Central memory CD8-positive, alpha-beta T cell (primary cell): ENCODE measurements at regions not wholly inside any gene's neighbourhood (a gene's known extent, or its start where the extent isn't known, plus 50 kb on each side); places are given as distances from the start of the nearest gene placed in this dataset.
"Not testable (repeated sequence)": the region's sequence is repeated elsewhere in the genome, so short reads cannot be mapped to it uniquely, and the experiment has no call there.

Experiments
- ATAC-seq: fragments of 150-1000 bp; cut with Tn5 transposase; replicated peaks from 2 replicates; pipeline ENCODE4 v1.10.0; 2022; ENCODE audit warnings: mild to moderate bottlenecking, moderate FRiP score, moderate number of reproducible peaks; ENCODE audit not compliant: poor library complexity, severe bottlenecking; ENCODE audit errors: extremely low read depth
- DNase-seq, 2 donors: peaks; one replicate each; pipeline ENCODE4 v3.0.0; 2021; ENCODE audit warnings: low spot score in 2 of 2
- H3K27ac Mint-ChIP-seq: one replicate; pipeline ENCODE4 v1.8.0; 2022; ENCODE audit warnings: low read depth, mild to moderate bottlenecking, moderate library complexity, mixed read lengths
- H3K27me3 Mint-ChIP-seq: one replicate; pipeline ENCODE4 v1.8.0; 2022; ENCODE audit warnings: mixed read lengths
- H3K36me3 Mint-ChIP-seq: one replicate; pipeline ENCODE4 v1.8.0; 2022; ENCODE audit warnings: mild to moderate bottlenecking, moderate library complexity, mixed read lengths; ENCODE audit not compliant: insufficient read depth
- H3K4me1 Mint-ChIP-seq: one replicate; pipeline ENCODE4 v1.8.0; 2022; ENCODE audit warnings: mixed read lengths
- H3K4me3 Mint-ChIP-seq: one replicate; pipeline ENCODE4 v1.8.0; 2022; ENCODE audit warnings: mild to moderate bottlenecking, moderate library complexity, mixed read lengths
- H3K9me3 Mint-ChIP-seq: one replicate; pipeline ENCODE4 v1.8.0; 2022; ENCODE audit warnings: mixed read lengths

DNA sequence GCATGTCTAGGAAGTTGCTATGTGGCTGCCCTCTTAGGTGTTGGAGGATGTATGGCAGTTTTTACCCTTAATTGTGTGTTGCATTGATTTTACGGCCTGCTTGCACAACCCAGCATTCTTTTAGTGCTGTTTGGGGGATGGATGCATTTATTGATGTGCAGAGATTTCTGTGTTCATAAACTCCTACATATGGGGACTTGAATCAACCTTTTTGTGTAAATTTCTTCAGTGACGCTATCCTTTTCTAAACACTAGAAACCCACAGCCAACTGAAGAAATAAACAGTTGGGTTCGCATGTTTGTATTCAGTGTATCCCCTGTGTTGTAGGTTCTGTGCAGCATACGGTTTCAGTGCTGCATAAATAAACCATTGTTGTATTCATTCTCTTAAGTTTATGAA, 263.7 kb downstream of the RASEF start:
- ATAC-seq (no peak), DNase-seq (no peak)
- Mint-ChIP-seq H3K27me3 (no peaks in the 10 kb centered on the region), H3K4me3 (no peak overlapping the region), H3K27ac (no peak overlapping the region), H3K36me3 (no peaks in the 10 kb centered on the region), H3K9me3 (peaks cover 10% of the 10 kb centered on the region), H3K4me1 (no peaks in the 10 kb centered on the region)

DNA sequence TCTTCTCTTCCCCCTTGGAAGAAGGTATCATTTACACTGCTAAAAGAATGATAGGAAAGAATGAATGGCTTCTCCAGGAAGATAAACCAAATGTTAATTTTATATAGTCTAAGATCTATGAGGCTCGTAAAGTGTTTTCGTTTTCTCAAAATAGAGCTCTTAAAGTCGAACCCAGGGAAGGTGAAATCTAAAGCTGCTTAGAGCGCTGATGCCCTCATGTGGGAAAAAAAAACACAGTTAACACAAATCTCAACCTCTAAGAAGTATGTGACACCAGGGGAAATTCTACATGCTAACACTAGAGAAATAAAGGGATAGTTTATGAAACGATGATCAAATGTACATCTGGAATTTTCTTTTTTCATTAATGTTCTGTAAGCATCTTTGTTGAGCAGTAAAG, 257.9 kb downstream of the RASEF start:
- Mint-ChIP-seq H3K4me3 (no peak overlapping the region), H3K4me1 (no peaks in the 10 kb centered on the region), H3K9me3 (peaks cover 27% of the 10 kb centered on the region), H3K27me3 (no peaks in the 10 kb centered on the region), H3K27ac (no peak overlapping the region), H3K36me3 (no peaks in the 10 kb centered on the region)
- DNase-seq (no peak), ATAC-seq (no peak)

DNA sequence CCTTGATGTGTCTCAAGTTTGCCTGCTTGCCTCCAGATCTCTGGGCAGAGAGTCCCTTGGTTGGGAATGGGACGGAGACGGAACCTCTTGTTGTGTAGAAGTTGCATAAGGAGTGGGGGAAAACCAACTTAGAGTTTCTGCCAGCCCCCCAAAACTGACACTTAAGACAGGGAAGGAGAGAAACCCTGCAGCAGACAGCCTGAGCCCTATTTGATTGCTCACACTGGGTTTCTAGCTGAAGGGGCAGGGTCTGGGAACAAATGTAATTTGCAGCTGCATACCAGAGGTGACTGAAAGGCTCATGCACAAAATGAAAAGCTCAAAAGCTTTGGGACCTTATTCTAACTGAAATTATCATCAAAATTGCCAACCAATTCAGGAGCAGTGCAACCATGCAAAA, 254.5 kb downstream of the RASEF start:
- Mint-ChIP-seq H3K27ac (no peak overlapping the region), H3K9me3 (peaks cover 25% of the 10 kb centered on the region), H3K36me3 (no peaks in the 10 kb centered on the region), H3K4me3 (no peak overlapping the region), H3K4me1 (no peaks in the 10 kb centered on the region), H3K27me3 (no peaks in the 10 kb centered on the region)
- no peak for DNase-seq
- no peak for ATAC-seq

DNA sequence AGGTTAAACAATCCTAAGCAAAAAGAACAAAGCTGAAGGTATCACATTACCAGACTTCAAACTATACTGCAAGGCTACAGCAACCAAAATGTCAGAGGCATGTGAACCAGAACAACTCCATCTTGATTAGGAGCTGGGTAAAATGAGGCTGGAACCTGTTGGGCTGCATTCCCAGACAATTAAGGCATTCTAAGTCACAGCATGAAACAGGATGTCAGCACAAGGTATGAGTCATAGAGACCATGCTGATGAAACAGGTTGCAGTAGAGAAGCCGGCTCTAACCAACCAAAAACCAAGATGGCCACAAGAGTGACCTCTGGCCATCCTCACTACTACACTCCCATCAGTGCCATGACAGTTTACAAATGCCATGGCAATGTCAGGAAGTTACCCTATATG, 252.0 kb downstream of the RASEF start:
- Mint-ChIP-seq H3K4me3 (no peak overlapping the region), H3K36me3 (no peaks in the 10 kb centered on the region), H3K9me3 (peaks cover 11% of the 10 kb centered on the region), H3K27ac (no peak overlapping the region), H3K4me1 (no peaks in the 10 kb centered on the region), H3K27me3 (no peaks in the 10 kb centered on the region)
- no peak for ATAC-seq
- DNase-seq, result no peak

DNA sequence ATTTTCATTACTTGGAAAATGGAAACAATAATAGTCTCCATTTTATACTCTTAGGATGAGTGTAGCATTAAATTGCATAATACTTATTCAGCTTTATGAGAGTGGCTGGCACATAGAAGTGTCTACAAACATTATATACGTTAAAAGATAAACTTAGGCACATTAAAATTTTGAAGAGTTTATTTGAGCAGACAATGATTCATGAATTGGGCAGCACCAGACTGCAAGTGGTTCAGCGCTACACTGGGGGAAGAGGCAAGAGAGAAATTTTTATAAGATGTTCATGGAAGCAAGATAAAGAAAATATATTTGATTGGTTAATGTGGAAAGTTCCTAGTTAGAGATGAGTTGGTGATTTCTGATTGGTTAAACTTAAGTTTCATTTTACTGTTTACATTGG, 243.7 kb downstream of the RASEF start:
- Mint-ChIP-seq H3K36me3 (no peaks in the 10 kb centered on the region), H3K27me3 (no peaks in the 10 kb centered on the region), H3K4me1 (no peaks in the 10 kb centered on the region), H3K4me3 (no peak overlapping the region), H3K27ac (no peak overlapping the region), H3K9me3 (peaks cover 3% of the 10 kb centered on the region)
- DNase-seq (no peak), ATAC-seq (no peak)

GRCh38 chr9:82820186-82820585, 242.8 kb downstream of the RASEF start:
- no peak for DNase-seq
- no peaks in the 10 kb centered on the region for H3K36me3 Mint-ChIP-seq
- H3K27me3 Mint-ChIP-seq, result no peaks in the 10 kb centered on the region
- no peaks in the 10 kb centered on the region for H3K4me1 Mint-ChIP-seq
- ATAC-seq, result no peak
- H3K27ac Mint-ChIP-seq, result no peak overlapping the region
- H3K9me3 Mint-ChIP-seq, result peaks cover 6% of the 10 kb centered on the region
- no peak overlapping the region for H3K4me3 Mint-ChIP-seq

- ATAC-seq, result no peak
- H3K27ac Mint-ChIP-seq, result no peak overlapping the region
- H3K4me1 Mint-ChIP-seq, result no peaks in the 10 kb centered on the region
Measured at GRCh38 chr9:82829818-82830217, 233.1 kb downstream of the RASEF start.

DNA sequence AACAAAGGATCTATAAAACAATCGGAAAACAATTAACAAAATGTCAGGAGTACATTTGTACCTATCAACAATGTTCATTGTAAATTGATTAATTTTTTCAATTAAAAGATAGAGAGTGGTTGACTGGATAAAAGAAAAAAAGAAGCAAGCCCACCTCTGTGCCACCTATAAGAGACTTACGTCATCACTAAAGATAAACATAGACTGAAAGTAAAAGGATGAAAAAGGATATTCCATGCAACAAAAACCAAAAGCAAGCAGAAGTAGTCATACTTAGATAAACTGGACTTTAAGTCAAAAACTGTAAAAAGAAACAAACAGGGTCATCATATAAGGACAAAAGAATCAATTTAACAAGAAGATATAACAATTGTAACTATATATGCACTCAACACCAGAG, 197.4 kb downstream of the RASEF start:
- Mint-ChIP-seq H3K27ac (no peak overlapping the region), H3K4me3 (no peak overlapping the region), H3K27me3 (no peaks in the 10 kb centered on the region), H3K9me3 (peaks cover 15% of the 10 kb centered on the region), H3K4me1 (no peaks in the 10 kb centered on the region), H3K36me3 (no peaks in the 10 kb centered on the region)
- DNase-seq, result no peak
- ATAC-seq, result no peak

More at GRCh38 chr9:82829818-82830217, 233.1 kb downstream of the RASEF start:
- peaks cover 5% of the 10 kb centered on the region for H3K9me3 Mint-ChIP-seq
- no peaks in the 10 kb centered on the region for H3K27me3 Mint-ChIP-seq
- H3K36me3 Mint-ChIP-seq, result no peaks in the 10 kb centered on the region
- no peak overlapping the region for H3K4me3 Mint-ChIP-seq
- DNase-seq, result no peak

GRCh38 chr9:82880336-82881050, 182.4 kb downstream of the RASEF start:
- H3K4me1 Mint-ChIP-seq, result no peaks in the 10 kb centered on the region
- H3K27ac Mint-ChIP-seq, result no peak overlapping the region
- H3K4me3 Mint-ChIP-seq, result no peak overlapping the region
- H3K9me3 Mint-ChIP-seq, result peaks cover 9% of the 10 kb centered on the region
- H3K27me3 Mint-ChIP-seq, result no peaks in the 10 kb centered on the region
- ATAC-seq (no peak), DNase-seq (no peak)
- H3K36me3 Mint-ChIP-seq, result no peaks in the 10 kb centered on the region

DNA sequence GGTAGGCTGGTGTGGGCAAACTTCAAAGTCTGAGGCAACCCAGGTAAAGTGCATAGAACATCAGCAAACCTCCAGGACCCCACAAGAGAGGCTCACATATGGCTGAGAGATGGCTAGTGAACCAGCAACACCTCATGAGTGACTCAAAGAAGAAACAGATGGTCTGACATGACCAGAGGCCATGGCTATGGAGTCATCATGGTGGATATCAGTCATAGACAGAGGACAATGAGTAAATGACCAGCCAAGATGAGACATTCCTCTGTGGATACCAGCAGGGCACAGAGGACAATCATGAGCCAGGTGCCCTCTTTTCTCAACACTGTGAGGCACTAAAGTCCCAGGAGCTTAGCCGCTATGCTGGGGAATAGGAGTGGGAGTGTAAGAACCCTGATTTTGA, 180.8 kb downstream of the RASEF start:
- Mint-ChIP-seq H3K36me3 (no peaks in the 10 kb centered on the region), H3K9me3 (peaks cover 9% of the 10 kb centered on the region), H3K4me1 (no peaks in the 10 kb centered on the region), H3K27ac (no peak overlapping the region), H3K4me3 (no peak overlapping the region), H3K27me3 (no peaks in the 10 kb centered on the region)
- ATAC-seq (no peak), DNase-seq (no peak)

- peaks cover 9% of the 10 kb centered on the region for H3K9me3 Mint-ChIP-seq
- H3K4me1 Mint-ChIP-seq, result no peaks in the 10 kb centered on the region
- DNase-seq, result no peak
- no peak for ATAC-seq
- H3K36me3 Mint-ChIP-seq, result no peaks in the 10 kb centered on the region
- H3K27ac Mint-ChIP-seq, result no peak overlapping the region
- no peaks in the 10 kb centered on the region for H3K27me3 Mint-ChIP-seq
- no peak overlapping the region for H3K4me3 Mint-ChIP-seq
Measured at GRCh38 chr9:82882748-82883147, 180.2 kb downstream of the RASEF start.

- ATAC-seq (no peak), DNase-seq (no peak)
- no peaks in the 10 kb centered on the region for H3K4me1 Mint-ChIP-seq
- peaks cover 9% of the 10 kb centered on the region for H3K9me3 Mint-ChIP-seq
- H3K27ac Mint-ChIP-seq, result no peak overlapping the region
- H3K4me3 Mint-ChIP-seq, result no peak overlapping the region
- H3K27me3 Mint-ChIP-seq, result no peaks in the 10 kb centered on the region
- no peaks in the 10 kb centered on the region for H3K36me3 Mint-ChIP-seq
Measured at GRCh38 chr9:82883436-82883835, 179.5 kb downstream of the RASEF start.

DNA sequence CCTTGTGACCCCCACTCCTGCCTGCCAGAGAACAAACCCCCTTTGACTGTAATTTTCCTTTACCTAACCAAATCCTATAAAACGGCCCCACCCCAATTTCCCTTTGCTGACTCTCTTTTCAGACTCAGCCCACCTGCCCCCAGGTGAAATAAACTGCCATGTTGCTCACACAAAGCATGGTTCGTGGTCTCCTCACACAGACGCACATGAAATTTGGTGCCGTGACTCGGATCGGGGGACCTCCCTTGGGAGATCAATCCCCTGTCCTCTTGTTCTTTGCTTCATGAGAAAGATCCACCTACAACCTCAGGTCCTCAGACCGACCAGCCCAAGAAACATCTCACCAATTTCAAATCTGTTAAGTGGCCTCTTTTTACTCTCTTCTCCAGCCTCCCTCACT, 179.0 kb downstream of the RASEF start:
- not testable (repeated sequence) for DNase-seq, H3K9me3 Mint-ChIP-seq, H3K36me3 Mint-ChIP-seq, H3K27me3 Mint-ChIP-seq, H3K4me1 Mint-ChIP-seq, H3K4me3 Mint-ChIP-seq, ATAC-seq, H3K27ac Mint-ChIP-seq
